ENCODE measurements at regions not wholly inside any gene's neighbourhood (a gene's known extent, or its start where the extent isn't known, plus 50 kb on each side); places are given as distances from the start of the nearest gene placed in this dataset.

- ATAC-seq = no peak
- POLR2A ChIA-PET = no interaction called here
These were observed 240.1 kb upstream of the ADGRL2 start for GRCh38 chr1:81560629-81561028.

GRCh38 chr1:81559662-81560350 is 240.9 kb upstream of the ADGRL2 start:
- Histone ChIP-seq H3K4me3 (ENCODE audit: low read depth in 2 of 2, low read length in 2 of 2) (no peak overlapping the region), H3K27me3 (ENCODE audit: control insufficient read depth, insufficient read depth, low read length) (no peaks in the 10 kb centered on the region), H3K36me3 (ENCODE audit: control insufficient read depth, insufficient read depth, low read length) (no peaks in the 10 kb centered on the region), H3K27ac (ENCODE audit: low read length) (no peak overlapping the region), H3K4me1 (ENCODE audit: control insufficient read depth, insufficient read depth, low read length) (no peaks in the 10 kb centered on the region), H3K9me3 (ENCODE audit: control insufficient read depth, insufficient read depth, low read depth, low read length) (no peaks in the 10 kb centered on the region)
- BruUV-seq (replicated peaks) = no TSS peak
- POLR2A ChIA-PET = no interaction called here
- DNase-seq (ENCODE audit: low read depth, low spot score) (no peak), ATAC-seq (no peak)
- TF ChIP-seq TCF7L2 (IDR thresholded peaks at IDR 0.05; ENCODE audit: low read depth, low read length) (no peak), POLR2AphosphoS5 (IDR thresholded peaks at IDR 0.05; ENCODE audit: low read depth, low read length) (no peak), CTCF (IDR thresholded peaks at IDR 0.05) (no peak; the same call in 1 of the 2 replicates), REST (IDR thresholded peaks at IDR 0.05; ENCODE audit: insufficient read depth in 1 of 2, low read depth in 2 of 2, low read length in 1 of 2) (no peak)
- intact Hi-C loops (cut with micrococcal nuclease; ENCODE audit: unreplicated experiment) = no loop called here
- in situ Hi-C loops (cut with HindIII; ENCODE audit: low pct_unique_long_range_greater_than_20kb, low sequenced_read_pairs) = no loop called here
- CTCF ChIA-PET = no interaction called here

More at GRCh38 chr1:81560629-81561028, 240.1 kb upstream of the ADGRL2 start:
- Histone ChIP-seq H3K4me3 (ENCODE audit: low read depth in 2 of 2, low read length in 2 of 2) (no peak overlapping the region), H3K9me3 (ENCODE audit: control insufficient read depth, insufficient read depth, low read depth, low read length) (no peaks in the 10 kb centered on the region), H3K36me3 (ENCODE audit: control insufficient read depth, insufficient read depth, low read length) (no peaks in the 10 kb centered on the region), H3K27ac (ENCODE audit: low read length) (no peak overlapping the region), H3K27me3 (ENCODE audit: control insufficient read depth, insufficient read depth, low read length) (no peaks in the 10 kb centered on the region), H3K4me1 (ENCODE audit: control insufficient read depth, insufficient read depth, low read length) (no peaks in the 10 kb centered on the region)
- TF ChIP-seq TCF7L2 (IDR thresholded peaks at IDR 0.05; ENCODE audit: low read depth, low read length) (no peak), POLR2AphosphoS5 (IDR thresholded peaks at IDR 0.05; ENCODE audit: low read depth, low read length) (no peak), SIN3A (IDR thresholded peaks at IDR 0.05; ENCODE audit: borderline replicate concordance, insufficient read depth, low read depth, low read length) (no peak), CTCF (IDR thresholded peaks at IDR 0.05) (no peak), REST (IDR thresholded peaks at IDR 0.05; ENCODE audit: insufficient read depth in 1 of 2, low read depth in 2 of 2, low read length in 1 of 2) (no peak)
- no TSS peak for BruUV-seq (replicated peaks)
- intact Hi-C loops (cut with micrococcal nuclease; ENCODE audit: unreplicated experiment) = no loop called here
- DNase-seq (ENCODE audit: low read depth, low spot score) = no peak
- CTCF ChIA-PET = no interaction called here
- in situ Hi-C loops (cut with HindIII; ENCODE audit: low pct_unique_long_range_greater_than_20kb, low sequenced_read_pairs) = no loop called here

Data from Panc1 (cell line).